KMS-11 (cell line): ENCODE measurements at regions not wholly inside any gene's neighbourhood (a gene's known extent, or its start where the extent isn't known, plus 50 kb on each side); places are given as distances from the start of the nearest gene placed in this dataset.

Source experiments
- H2AFZ ChIP-seq: fragments of 200-600 bp; sonication (generic); 2 replicates; pipeline ENCODE4 v1.6.1; 2016; ENCODE audit warnings: antibody characterized with exemption, mixed run types, low read depth
- H3K27ac ChIP-seq: fragments of 200-600 bp; sonication (generic); 2 replicates; pipeline ENCODE4 v1.6.1; 2016; ENCODE audit warnings: mild to moderate bottlenecking, mixed run types
- H3K27me3 ChIP-seq: fragments of 200-600 bp; sonication (generic); 2 replicates; pipeline ENCODE4 v1.6.1; 2017; ENCODE audit warnings: mild to moderate bottlenecking, low read depth, mixed run types, moderate library complexity; ENCODE audit not compliant: insufficient read depth
- H3K36me3 ChIP-seq: fragments of 200-600 bp; sonication (generic); 2 replicates; pipeline ENCODE4 v1.6.1; 2017; ENCODE audit warnings: mild to moderate bottlenecking, mixed run types; ENCODE audit not compliant: insufficient read depth
- H3K4me1 ChIP-seq: fragments of 200-600 bp; sonication (generic); 2 replicates; pipeline ENCODE4 v1.6.1; 2016; ENCODE audit warnings: mild to moderate bottlenecking, low read depth, mixed run types; ENCODE audit not compliant: poor library complexity, severe bottlenecking
- H3K4me2 ChIP-seq: fragments of 200-600 bp; sonication (generic); 2 replicates; pipeline ENCODE4 v1.7.0; 2016; ENCODE audit warnings: mild to moderate bottlenecking, mixed run types
- H3K4me3 ChIP-seq: fragments of 200-600 bp; sonication (generic); IDR thresholded peaks from 2 replicates; pipeline ENCODE4 v1.6.1; 2017; ENCODE audit warnings: low read depth, low read length, mixed read lengths; ENCODE audit not compliant: insufficient read depth
- H3K79me2 ChIP-seq: fragments of 200-600 bp; sonication (generic); 2 replicates; pipeline ENCODE4 v1.6.1; 2016; ENCODE audit warnings: low read depth, mixed run types; ENCODE audit not compliant: insufficient read depth
- H3K9ac ChIP-seq: fragments of 200-600 bp; sonication (generic); 2 replicates; pipeline ENCODE4 v1.6.1; 2016; ENCODE audit warnings: mild to moderate bottlenecking, mixed run types
- H4K20me1 ChIP-seq: fragments of 200-600 bp; sonication (generic); 2 replicates; pipeline ENCODE4 v1.6.1; 2016; ENCODE audit warnings: mild to moderate bottlenecking, mixed run types; ENCODE audit not compliant: insufficient read depth
- CTCF ChIP-seq: fragments of 200-600 bp; sonication (generic); conservative IDR thresholded peaks from 2 replicates; pipeline ENCODE4 v1.6.1; 2017; ENCODE audit warnings: low read depth, mild to moderate bottlenecking, antibody characterized with exemption, low read length, moderate library complexity, mixed read lengths

- no peak overlapping the region for H3K9ac ChIP-seq
- no peak overlapping the region for H3K27ac ChIP-seq
- H3K4me1 ChIP-seq: no peaks in the 10 kb centered on the region
- no peaks in the 10 kb centered on the region for H4K20me1 ChIP-seq
- H2AFZ ChIP-seq: no peak overlapping the region
- H3K27me3 ChIP-seq: no peaks in the 10 kb centered on the region
- no peaks in the 10 kb centered on the region for H3K36me3 ChIP-seq
- H3K4me2 ChIP-seq: no peak overlapping the region
- no peak overlapping the region for H3K4me3 ChIP-seq
- no peaks in the 10 kb centered on the region for H3K79me2 ChIP-seq
- TF ChIP-seq CTCF: no peak
These were observed 895.5 kb downstream of the ROBO2 start for GRCh38 chr3:77935418-77935817.

GRCh38 chr3:77939726-77940125, 899.8 kb downstream of the ROBO2 start:
- no peaks in the 10 kb centered on the region for H3K27me3 ChIP-seq
- H3K4me3 ChIP-seq: no peak overlapping the region
- no peak overlapping the region for H3K4me2 ChIP-seq
- no peak overlapping the region for H2AFZ ChIP-seq
- no peaks in the 10 kb centered on the region for H3K36me3 ChIP-seq
- H3K27ac ChIP-seq: no peak overlapping the region
- no peak for TF ChIP-seq CTCF
- no peaks in the 10 kb centered on the region for H4K20me1 ChIP-seq
- H3K9ac ChIP-seq: no peak overlapping the region
- H3K79me2 ChIP-seq: no peaks in the 10 kb centered on the region
- no peaks in the 10 kb centered on the region for H3K4me1 ChIP-seq

GRCh38 chr3:77943598-77943997, 903.7 kb downstream of the ROBO2 start:
- Histone ChIP-seq H3K79me2 (no peaks in the 10 kb centered on the region), H3K36me3 (no peaks in the 10 kb centered on the region), H3K4me1 (no peaks in the 10 kb centered on the region), H3K4me3 (no peak overlapping the region), H3K4me2 (no peak overlapping the region), H2AFZ (no peak overlapping the region), H3K27ac (no peak overlapping the region), H3K9ac (no peak overlapping the region), H4K20me1 (no peaks in the 10 kb centered on the region), H3K27me3 (no peaks in the 10 kb centered on the region)
- no peak for TF ChIP-seq CTCF

GRCh38 chr3:77945320-77945719, 905.4 kb downstream of the ROBO2 start:
- no peak overlapping the region for H3K4me3 ChIP-seq
- no peaks in the 10 kb centered on the region for H3K4me1 ChIP-seq
- H3K9ac ChIP-seq: no peak overlapping the region
- no peak overlapping the region for H2AFZ ChIP-seq
- no peaks in the 10 kb centered on the region for H3K36me3 ChIP-seq
- no peak for TF ChIP-seq CTCF
- H3K27ac ChIP-seq: no peak overlapping the region
- H3K4me2 ChIP-seq: no peak overlapping the region
- no peaks in the 10 kb centered on the region for H3K79me2 ChIP-seq
- H3K27me3 ChIP-seq: no peaks in the 10 kb centered on the region
- H4K20me1 ChIP-seq: no peaks in the 10 kb centered on the region

- H3K4me3 ChIP-seq: no peak overlapping the region
- no peak overlapping the region for H3K4me2 ChIP-seq
- no peak overlapping the region for H3K9ac ChIP-seq
- no peaks in the 10 kb centered on the region for H3K36me3 ChIP-seq
- H3K79me2 ChIP-seq: no peaks in the 10 kb centered on the region
- H4K20me1 ChIP-seq: no peaks in the 10 kb centered on the region
- H3K4me1 ChIP-seq: no peaks in the 10 kb centered on the region
- TF ChIP-seq CTCF: no peak
- H2AFZ ChIP-seq: no peak overlapping the region
- no peak overlapping the region for H3K27ac ChIP-seq
- no peaks in the 10 kb centered on the region for H3K27me3 ChIP-seq
These were observed 907.8 kb downstream of the ROBO2 start for GRCh38 chr3:77947671-77948070.
